NCI-H524 treated with DMSO at 0.1 percent for 48 hours (cell line): ENCODE measurements at regions not wholly inside any gene's neighbourhood (a gene's known extent, or its start where the extent isn't known, plus 50 kb on each side); places are given as distances from the start of the nearest gene placed in this dataset.

Experiments
- DNase-seq: peaks from one replicate; lab custom pipeline; 2025; lab: John Stamatoyannopoulos, UW

GRCh38 chr5:155844542-155844941 lies 482.4 kb upstream of the SGCD start:
- no peak for DNase-seq

GRCh38 chr5:155850370-155850769 lies 476.6 kb upstream of the SGCD start:
- DNase-seq = peak; percentile 38

DNA sequence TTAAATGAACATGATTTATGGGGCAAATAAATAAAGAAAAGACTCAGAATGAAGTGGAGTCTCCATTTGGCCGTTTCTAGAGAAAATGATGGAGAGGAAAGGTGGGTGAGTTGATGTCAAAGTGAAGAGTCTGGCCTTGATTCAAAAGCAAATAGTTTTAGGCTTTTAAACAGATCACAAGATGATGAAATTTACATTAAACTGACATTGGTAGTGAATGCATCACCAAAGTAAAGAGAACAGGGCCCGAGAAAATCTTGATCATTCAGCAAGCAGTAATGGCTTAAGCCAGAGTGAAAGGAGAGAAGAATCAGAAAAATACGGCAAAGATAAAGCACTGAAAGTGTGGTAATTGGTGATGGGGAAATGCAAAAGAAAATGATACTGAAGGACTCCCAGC lies 460.0 kb upstream of the SGCD start:
- no peak for DNase-seq

DNA sequence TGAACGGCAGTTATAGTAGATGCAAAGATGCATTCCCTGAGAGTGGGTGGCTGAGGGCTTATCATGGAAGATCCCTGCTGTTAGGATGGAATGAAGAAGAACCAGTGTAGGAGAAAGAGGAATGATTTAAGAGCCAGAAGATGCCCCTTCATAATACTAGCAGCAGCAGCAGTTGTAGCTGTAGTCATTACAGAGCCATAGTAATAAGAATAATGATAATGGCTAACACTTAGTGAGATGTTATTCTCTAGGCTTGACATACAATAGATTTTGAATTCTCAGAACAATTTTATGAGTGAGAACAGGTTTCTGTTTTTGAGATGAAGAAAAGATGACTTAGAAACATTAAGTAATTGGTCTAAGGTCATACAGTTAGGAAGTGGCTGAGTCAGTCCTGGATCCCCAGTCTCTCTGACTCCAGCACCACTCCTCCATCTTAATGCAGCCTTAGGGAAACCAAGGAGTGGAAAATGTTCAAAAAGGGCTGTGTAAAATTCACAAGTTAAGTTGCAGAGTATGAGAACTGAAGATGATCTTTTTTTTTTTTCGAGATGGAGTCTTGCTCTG lies 459.4 kb upstream of the SGCD start:
- DNase-seq = no peak

DNA sequence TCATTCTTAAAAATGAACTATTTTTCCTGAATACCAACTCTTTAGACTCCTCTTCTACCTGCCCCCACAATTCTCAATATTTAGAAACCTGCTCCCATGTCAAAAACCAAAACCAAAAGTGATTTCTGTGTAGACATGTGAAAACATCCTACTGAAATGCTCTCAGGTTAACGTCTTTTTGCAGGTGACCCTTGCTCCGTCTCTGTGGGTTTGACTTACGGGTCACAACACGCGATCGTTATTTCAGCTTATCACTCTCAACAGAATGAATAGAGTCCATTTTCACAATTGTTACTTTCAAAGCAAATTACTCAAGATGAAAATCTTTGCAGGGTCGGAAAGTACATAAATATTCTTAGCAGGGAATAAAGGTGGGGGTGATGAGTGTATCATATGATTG lies 456.3 kb upstream of the SGCD start:
- DNase-seq = no peak

DNA sequence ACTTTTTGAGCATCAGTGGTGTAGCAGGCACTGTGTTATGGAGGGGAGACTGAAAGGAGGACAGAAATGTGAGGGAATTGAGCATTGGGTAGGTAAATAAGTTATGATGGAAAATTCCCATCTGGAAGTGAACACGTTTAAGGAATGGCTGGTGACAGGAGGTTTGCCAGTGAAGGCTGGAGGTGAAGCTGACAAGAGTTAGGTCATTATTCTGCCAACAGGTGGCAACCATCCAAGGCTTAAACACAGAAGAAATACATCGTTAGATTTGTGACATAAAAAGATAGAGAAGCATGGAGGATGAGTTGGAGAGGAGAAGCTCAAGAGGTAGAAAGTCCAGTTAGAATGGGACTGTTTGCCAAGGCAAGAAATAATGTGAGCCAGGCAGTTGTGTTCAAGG lies 455.3 kb upstream of the SGCD start:
- DNase-seq = no peak

DNA sequence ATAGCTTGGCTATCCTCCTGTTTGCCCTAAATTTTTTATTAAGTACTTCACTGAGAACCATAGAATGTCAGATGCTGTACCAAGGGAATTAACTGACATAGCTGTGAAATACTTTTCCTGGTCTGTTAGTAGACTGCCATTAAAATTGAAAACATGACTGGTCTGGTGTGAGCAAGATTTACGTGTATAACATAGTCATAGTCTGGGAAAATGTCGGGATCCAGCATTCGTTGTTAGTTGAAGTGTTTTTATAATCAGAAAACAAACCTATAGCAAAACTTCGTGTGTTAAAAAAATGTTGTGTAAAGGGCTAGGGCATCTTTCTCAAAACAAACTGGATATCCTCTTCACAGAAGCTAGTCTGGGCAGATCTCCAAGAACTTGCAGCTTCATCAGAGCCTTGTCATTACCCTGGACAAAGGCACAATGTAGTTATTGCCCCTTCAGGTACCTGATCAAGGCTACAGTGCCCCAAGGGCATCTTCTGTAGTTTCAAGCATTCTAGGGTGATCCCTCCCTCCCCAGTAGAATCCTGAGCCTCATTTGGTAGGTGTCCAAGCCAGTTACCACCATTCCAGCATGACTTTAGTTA lies 454.2 kb upstream of the SGCD start:
- DNase-seq = no peak

- DNase-seq = no peak
Measured at GRCh38 chr5:155878991-155879575, 447.9 kb upstream of the SGCD start.

GRCh38 chr5:155884041-155884440 lies 442.9 kb upstream of the SGCD start:
- DNase-seq = peak; percentile 27

GRCh38 chr5:155885199-155885598 lies 441.8 kb upstream of the SGCD start:
- DNase-seq = no peak

- DNase-seq = no peak
Measured at GRCh38 chr5:155886311-155887031, 440.5 kb upstream of the SGCD start.

DNA sequence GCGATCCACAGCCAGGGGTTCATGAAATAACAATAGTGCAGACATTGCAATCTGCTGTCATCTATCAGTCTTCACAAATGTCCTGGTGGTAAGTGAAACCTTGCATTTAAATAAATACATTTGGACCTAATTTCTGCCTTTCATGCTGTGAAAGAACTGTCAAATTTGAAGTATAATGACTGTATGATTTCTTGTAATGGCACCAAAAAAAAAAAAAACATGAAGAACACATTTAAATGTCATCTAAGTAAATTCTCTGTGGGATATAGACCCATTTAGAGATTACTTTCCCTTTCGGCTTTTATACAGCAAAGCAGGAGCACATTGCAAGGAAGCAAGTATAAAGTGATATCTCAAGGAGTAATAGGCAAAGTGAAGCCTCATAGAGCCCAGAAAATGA lies 431.5 kb upstream of the SGCD start:
- no peak for DNase-seq

DNA sequence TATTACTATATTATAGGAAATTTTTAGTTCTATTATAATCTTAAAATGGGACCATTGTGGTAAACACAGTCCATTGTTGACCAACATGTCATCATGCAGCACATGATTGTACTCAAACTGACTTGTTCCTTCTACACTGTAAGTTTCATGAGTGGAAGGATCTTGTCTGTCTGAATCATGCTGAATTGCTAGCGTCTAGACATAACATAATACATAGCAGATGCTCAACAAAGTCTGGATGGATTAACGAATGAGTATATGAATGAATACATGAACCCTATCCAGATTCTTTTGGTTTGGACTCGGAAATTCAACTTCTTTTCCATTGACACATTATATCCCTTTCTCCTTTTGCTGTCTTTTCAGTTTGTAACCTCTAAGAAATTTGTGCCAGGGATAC lies 429.2 kb upstream of the SGCD start:
- no peak for DNase-seq

DNA sequence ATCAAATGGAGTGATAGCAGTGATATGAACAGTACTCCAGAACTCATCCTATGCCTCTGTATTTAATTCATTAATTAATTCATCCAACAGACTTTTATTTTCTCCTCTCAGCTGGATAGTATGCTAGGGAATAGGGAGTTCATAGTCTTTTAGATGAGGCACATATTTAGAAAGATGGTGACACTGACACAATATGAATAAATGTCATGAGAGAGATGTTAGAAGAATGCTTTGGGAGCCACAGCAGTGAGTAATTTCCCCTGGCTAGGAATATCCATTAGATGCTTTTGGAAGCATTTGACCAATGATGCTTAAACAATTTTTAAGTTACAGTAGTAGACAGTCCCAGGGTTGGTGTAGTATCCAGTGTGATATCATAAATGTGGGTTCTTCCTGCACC lies 428.7 kb upstream of the SGCD start:
- DNase-seq = no peak

DNA sequence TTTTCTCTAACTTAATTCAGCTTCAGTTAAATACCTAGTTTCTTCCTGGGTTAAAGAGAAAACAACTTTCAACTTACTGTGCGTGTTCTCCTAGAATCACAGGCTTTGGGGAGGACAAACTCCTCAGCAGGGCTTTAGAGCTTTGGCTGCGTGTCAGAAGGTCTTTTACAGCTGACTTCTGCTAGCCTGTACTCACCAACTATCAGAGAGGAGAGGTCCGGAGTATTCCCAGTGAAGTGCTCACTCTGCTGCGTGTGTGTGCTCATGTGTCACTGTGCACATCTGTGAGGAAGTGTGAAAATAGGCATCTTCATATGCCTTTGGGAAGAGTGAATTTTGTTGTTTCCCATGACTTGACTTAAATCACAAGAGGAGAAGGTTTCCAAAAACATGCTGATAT lies 423.2 kb upstream of the SGCD start:
- no peak for DNase-seq

DNA sequence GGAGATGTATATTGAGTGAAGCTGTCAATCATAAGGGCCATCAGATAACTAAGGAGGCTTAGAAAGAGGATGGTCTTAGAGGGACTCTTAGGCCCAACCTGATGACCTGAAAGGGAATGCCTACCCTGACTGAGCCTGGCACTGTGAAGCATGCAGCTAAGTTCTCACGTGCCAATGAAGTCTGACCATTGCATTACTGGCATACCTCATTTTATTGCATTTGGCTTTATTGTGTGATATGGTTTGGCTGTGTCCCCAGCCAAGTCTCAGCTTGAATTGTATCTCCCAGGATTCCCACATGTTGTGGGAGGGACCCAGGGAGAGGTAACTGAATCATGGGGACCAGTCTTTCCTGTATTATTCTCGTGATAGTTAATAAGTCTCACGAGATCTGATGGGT lies 421.6 kb upstream of the SGCD start:
- DNase-seq = no peak

- no peak for DNase-seq
Measured at GRCh38 chr5:155906046-155906445, 420.9 kb upstream of the SGCD start.

GRCh38 chr5:155908543-155908942 lies 418.4 kb upstream of the SGCD start:
- no peak for DNase-seq

DNA sequence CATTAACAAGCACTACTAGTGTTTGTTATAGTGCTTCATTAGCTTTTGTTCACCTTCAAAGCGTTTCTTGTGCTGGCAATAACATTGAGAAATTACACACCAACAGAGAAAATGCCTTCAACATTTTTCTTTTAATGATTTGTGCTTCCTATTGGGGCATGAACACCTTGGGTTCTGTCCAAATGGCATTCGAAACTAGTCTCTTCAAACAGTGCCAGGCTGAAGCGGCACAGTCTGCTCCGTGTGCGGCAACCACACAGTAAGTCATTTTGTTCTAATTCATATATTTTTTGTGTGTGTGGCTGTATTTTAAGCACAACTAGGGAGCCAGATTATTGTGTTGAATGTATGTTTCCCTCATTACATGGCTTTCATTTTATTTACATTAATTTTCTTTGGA lies 414.7 kb upstream of the SGCD start:
- no peak for DNase-seq

- DNase-seq = no peak
Measured at GRCh38 chr5:155914766-155915165, 412.2 kb upstream of the SGCD start.

- DNase-seq = no peak
Measured at GRCh38 chr5:155915601-155916000, 411.4 kb upstream of the SGCD start.

- DNase-seq = no peak
Measured at GRCh38 chr5:155919126-155919525, 407.8 kb upstream of the SGCD start.

- DNase-seq = no peak
Measured at GRCh38 chr5:155919725-155920124, 407.2 kb upstream of the SGCD start.
